ENCODE measurements at regions not wholly inside any gene's neighbourhood (a gene's known extent, or its start where the extent isn't known, plus 50 kb on each side); places are given as distances from the start of the nearest gene placed in this dataset.

DNA sequence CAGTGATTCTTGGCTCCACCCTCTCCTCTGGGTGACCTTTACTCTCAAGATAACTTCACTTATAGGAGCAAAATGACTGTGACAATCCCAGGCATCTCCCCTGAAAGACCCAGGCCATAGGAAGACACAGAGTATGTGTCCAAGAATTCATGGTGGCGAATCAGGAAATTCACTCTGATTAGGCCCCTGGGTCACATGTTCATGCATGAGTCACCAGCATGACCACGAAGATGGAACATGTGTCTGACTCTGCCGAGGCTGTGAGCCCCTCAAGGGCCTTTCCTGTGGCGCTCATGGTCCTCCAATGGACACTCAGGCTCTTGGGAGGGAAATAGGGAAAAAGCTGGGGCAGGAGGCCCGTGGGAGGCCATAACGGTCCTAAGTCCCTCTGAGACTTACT, 74.0 kb upstream of the TEX51 start:
- Histone ChIP-seq H3K9me3 (no peaks in the 10 kb centered on the region), H3K27me3 (no peaks in the 10 kb centered on the region), H3K36me3 (no peaks in the 10 kb centered on the region), H3K4me1 (no peaks in the 10 kb centered on the region), H3K4me3 (no peak overlapping the region), H3K27ac (no peak overlapping the region)
- TF ChIP-seq POLR2AphosphoS5 (IDR thresholded peaks at IDR 0.05) (no peak), POLR2A (IDR thresholded peaks at IDR 0.05) (no peak), EP300 (IDR thresholded peaks at IDR 0.05) (no peak)
- TF ChIP-seq, protein P1, sequence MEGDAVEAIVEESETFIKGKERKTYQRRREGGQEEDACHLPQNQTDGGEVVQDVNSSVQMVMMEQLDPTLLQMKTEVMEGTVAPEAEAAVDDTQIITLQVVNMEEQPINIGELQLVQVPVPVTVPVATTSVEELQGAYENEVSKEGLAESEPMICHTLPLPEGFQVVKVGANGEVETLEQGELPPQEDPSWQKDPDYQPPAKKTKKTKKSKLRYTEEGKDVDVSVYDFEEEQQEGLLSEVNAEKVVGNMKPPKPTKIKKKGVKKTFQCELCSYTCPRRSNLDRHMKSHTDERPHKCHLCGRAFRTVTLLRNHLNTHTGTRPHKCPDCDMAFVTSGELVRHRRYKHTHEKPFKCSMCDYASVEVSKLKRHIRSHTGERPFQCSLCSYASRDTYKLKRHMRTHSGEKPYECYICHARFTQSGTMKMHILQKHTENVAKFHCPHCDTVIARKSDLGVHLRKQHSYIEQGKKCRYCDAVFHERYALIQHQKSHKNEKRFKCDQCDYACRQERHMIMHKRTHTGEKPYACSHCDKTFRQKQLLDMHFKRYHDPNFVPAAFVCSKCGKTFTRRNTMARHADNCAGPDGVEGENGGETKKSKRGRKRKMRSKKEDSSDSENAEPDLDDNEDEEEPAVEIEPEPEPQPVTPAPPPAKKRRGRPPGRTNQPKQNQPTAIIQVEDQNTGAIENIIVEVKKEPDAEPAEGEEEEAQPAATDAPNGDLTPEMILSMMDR (IDR thresholded peaks at IDR 0.05), result no peak
- ATAC-seq, result no peak
- WGBS, 2 donors (ENCODE audit: low coverage in 1 of 2), result 100% methylated on average over 1 to 3 of the region's 6 CpGs

DNA sequence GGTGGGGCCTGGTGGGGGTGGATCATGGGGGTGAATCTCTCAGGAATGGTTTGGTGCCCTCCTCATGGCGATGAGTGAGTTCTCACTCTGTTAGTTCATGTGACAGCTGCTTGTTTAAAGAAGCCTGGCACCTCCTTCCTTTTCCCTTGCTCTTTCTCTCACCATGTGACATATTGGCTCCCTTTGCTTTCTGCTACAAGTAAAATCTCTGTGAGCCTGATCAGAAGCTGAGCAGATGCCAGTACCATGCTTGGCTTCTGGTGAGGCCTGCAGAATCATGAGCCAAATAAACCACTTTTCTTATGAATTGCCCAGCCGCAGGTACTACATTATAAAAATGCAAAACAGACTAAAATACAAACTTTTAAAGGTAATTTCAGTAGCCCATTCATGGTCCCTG, 73.4 kb upstream of the TEX51 start:
- TF ChIP-seq POLR2A (IDR thresholded peaks at IDR 0.05), result no peak
- WGBS, 2 donors (ENCODE audit: low coverage in 1 of 2), result 100% methylated on average over 1 to 2 of the region's 2 CpGs
- no peaks in the 10 kb centered on the region for H3K9me3 ChIP-seq
- no peaks in the 10 kb centered on the region for H3K36me3 ChIP-seq
- no peaks in the 10 kb centered on the region for H3K4me1 ChIP-seq
- no peak overlapping the region for H3K27ac ChIP-seq
- no peaks in the 10 kb centered on the region for H3K27me3 ChIP-seq
- H3K4me3 ChIP-seq, result no peak overlapping the region
- no peak for ATAC-seq

DNA sequence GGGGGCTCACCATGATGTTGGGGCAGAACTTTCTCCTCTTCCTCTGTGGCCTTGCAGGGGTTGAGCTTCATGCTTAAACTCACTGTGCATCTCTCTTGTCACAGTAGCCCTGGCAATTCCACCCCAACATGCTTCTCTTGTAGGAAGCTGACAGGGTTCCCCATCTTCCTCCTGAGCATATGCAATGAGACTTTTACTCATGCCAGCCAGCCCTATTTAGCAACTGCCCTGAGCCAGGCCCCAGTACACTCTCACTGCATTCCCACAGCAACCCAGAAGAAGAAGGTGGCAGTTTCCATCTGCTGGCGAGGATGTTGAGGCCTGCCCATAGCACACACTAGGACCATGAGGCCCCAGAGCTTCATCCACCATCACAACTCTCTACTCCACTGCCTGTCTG, 72.2 kb upstream of the TEX51 start:
- no peak for ATAC-seq
- 100% methylated on average over 1 of the region's 1 CpG; no CpG with 5 or more reads in 1 of the 2 donors for WGBS, 2 donors (ENCODE audit: low coverage in 1 of 2)
- H3K4me1 ChIP-seq, result no peaks in the 10 kb centered on the region

DNA sequence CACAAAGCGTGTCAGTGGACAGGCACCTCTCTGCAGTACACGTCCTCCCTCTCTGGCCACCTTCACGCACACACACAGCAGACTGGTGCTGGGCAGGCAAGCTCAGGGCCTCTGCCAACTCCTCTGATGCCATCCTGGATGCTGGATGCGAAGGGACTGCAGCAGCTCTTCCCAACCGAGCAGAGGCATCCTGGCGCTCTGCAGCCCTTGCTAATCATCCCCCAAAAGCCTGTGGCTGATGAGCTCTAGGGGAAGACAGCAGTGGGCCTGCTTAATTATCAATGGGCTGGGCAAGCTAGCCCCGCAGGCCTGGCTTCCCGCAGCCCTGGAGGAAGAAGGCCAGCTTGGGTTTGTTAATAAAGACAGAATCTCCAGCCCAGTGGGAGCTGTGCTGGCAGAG, 71.3 kb upstream of the TEX51 start:
- ATAC-seq, result no peak
- no peak overlapping the region for H3K27ac ChIP-seq
- TF ChIP-seq, protein P1 (IDR thresholded peaks at IDR 0.05), result no peak
- TF ChIP-seq EP300 (IDR thresholded peaks at IDR 0.05) (no peak), POLR2A (IDR thresholded peaks at IDR 0.05) (no peak), POLR2AphosphoS5 (IDR thresholded peaks at IDR 0.05) (no peak)
- H3K9me3 ChIP-seq, result no peaks in the 10 kb centered on the region
- H3K4me1 ChIP-seq, result no peaks in the 10 kb centered on the region
- H3K27me3 ChIP-seq, result no peaks in the 10 kb centered on the region
- H3K36me3 ChIP-seq, result no peaks in the 10 kb centered on the region
- 80 to 88% methylated on average over 5 to 6 of the region's 8 CpGs for WGBS, 2 donors (ENCODE audit: low coverage in 1 of 2)
- no peak overlapping the region for H3K4me3 ChIP-seq

More for the DNA sequence above, 72.2 kb upstream of the TEX51 start:
- Histone ChIP-seq H3K27ac (no peak overlapping the region), H3K27me3 (no peaks in the 10 kb centered on the region), H3K9me3 (no peaks in the 10 kb centered on the region), H3K36me3 (no peaks in the 10 kb centered on the region), H3K4me3 (no peak overlapping the region)
- no peak for TF ChIP-seq POLR2AphosphoS5 (IDR thresholded peaks at IDR 0.05)
- TF ChIP-seq EP300 (IDR thresholded peaks at IDR 0.05), result no peak
- TF ChIP-seq, protein P1 (IDR thresholded peaks at IDR 0.05), result no peak
- no peak for TF ChIP-seq POLR2A (IDR thresholded peaks at IDR 0.05)

DNA sequence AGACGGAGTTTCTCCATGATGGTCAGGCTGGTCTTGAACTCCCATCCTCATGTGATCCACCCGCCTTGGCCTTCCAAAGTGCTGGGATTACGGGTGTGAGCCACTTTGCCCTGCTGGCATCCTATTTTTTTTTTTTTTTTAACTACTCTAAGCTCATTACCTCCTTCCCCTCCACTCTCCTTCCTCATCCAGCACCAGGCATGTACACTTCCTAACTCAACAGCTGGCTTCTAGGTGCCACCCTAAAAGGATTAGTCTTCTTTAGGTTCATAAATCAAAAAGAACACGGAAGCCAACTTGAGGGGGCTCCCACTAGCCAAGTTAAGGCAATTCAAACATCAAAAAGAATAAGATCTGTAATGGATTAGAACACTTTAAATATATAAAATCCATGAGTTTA, 70.6 kb upstream of the TEX51 start:
- WGBS, 2 donors (ENCODE audit: low coverage in 1 of 2), result 86% methylated on average over 2 of the region's 4 CpGs; no CpG with 5 or more reads in 1 of the 2 donors

More for the DNA sequence above, 70.6 kb upstream of the TEX51 start:
- Histone ChIP-seq H3K9me3 (no peaks in the 10 kb centered on the region), H3K27ac (no peak overlapping the region), H3K4me3 (no peak overlapping the region), H3K27me3 (no peaks in the 10 kb centered on the region), H3K4me1 (no peaks in the 10 kb centered on the region), H3K36me3 (no peaks in the 10 kb centered on the region)
- no peak for ATAC-seq
- TF ChIP-seq POLR2A (IDR thresholded peaks at IDR 0.05) (no peak), POLR2AphosphoS5 (IDR thresholded peaks at IDR 0.05) (no peak), EP300 (IDR thresholded peaks at IDR 0.05) (no peak)
- TF ChIP-seq, protein P1 (IDR thresholded peaks at IDR 0.05), result no peak
